CD4-positive, alpha-beta memory T cell (primary cell): ENCODE measurements at regions not wholly inside any gene's neighbourhood (a gene's known extent, or its start where the extent isn't known, plus 50 kb on each side); places are given as distances from the start of the nearest gene placed in this dataset.

ENCODE experiments used
- CTCF ChIA-PET: fragments of 350-600 bp; sonication (Branson Sonifier 250); formaldehyde crosslinking; loops from one replicate; lab custom pipeline; 2021; ENCODE audit warnings: inconsistent platforms; ENCODE audit not compliant: partially characterized antibody; lab: Charles Lee
- POLR2A ChIA-PET: fragments of 350-600 bp; sonication (Branson Sonifier 250); formaldehyde crosslinking; loops from one replicate; lab custom pipeline; 2021; ENCODE audit not compliant: partially characterized antibody; lab: Charles Lee
- DNase-seq, 5 donors: peaks; one replicate each; pipeline versions ENCODE4 v3.0.0 to v3.0.0-alpha.2; 2020 to 2022; ENCODE audit warnings: mixed read lengths in 1 of 5
- H3K27ac ChIP-seq: one replicate; pipeline ENCODE4 v1.7.0; 2013; ENCODE audit warnings: low read depth, low read length
- H3K27me3 ChIP-seq: 2 replicates; pipeline ENCODE4 v1.7.0; 2013; ENCODE audit warnings: mild to moderate bottlenecking, low read length, moderate library complexity; ENCODE audit not compliant: insufficient read depth
- H3K36me3 ChIP-seq: 2 replicates; pipeline ENCODE4 v1.7.0; 2013; ENCODE audit warnings: mild to moderate bottlenecking, low read length, moderate library complexity; ENCODE audit not compliant: insufficient read depth
- H3K4me1 ChIP-seq: 2 replicates; pipeline ENCODE4 v1.7.0; 2013; ENCODE audit warnings: mild to moderate bottlenecking, low read length, moderate library complexity; ENCODE audit not compliant: insufficient read depth
- H3K4me3 ChIP-seq, 2 donors: one replicate each; pipeline ENCODE4 v1.7.0; 2013; ENCODE audit warnings: low read length in 2 of 2, mild to moderate bottlenecking in 1 of 2
- H3K9me3 ChIP-seq, 2 donors: one replicate each; pipeline ENCODE4 v1.7.0; 2013; ENCODE audit warnings: low read length in 2 of 2, control low read depth in 1 of 2; ENCODE audit not compliant: control insufficient read depth in 1 of 2
- H3K27ac Mint-ChIP-seq, 7 donors: one replicate each; pipeline ENCODE4 v1.8.0; 2020 to 2021; ENCODE audit warnings: mixed read lengths in 7 of 7, mild to moderate bottlenecking in 6 of 7, inconsistent platforms in 3 of 7, moderate library complexity in 3 of 7
- H3K27me3 Mint-ChIP-seq, 2 donors: one replicate each; pipeline ENCODE4 v1.8.0; 2020 to 2021; ENCODE audit warnings: mixed read lengths in 2 of 2
- H3K36me3 Mint-ChIP-seq, 2 donors: one replicate each; pipeline ENCODE4 v1.8.0; 2020 to 2021; ENCODE audit warnings: mixed read lengths in 2 of 2, inconsistent platforms in 1 of 2, mild to moderate bottlenecking in 1 of 2
- H3K4me1 Mint-ChIP-seq, 4 donors: one replicate each; pipeline ENCODE4 v1.8.0; 2020 to 2021; ENCODE audit warnings: mixed read lengths in 4 of 4, mild to moderate bottlenecking in 1 of 4
- H3K4me3 Mint-ChIP-seq, 8 donors: one replicate each; pipeline ENCODE4 v1.8.0; 2020 to 2021; ENCODE audit warnings: mixed read lengths in 8 of 8, mild to moderate bottlenecking in 7 of 8, moderate library complexity in 6 of 8, inconsistent platforms in 3 of 8
- H3K9me3 Mint-ChIP-seq, 8 donors: one replicate each; pipeline ENCODE4 v1.8.0; 2020 to 2021; ENCODE audit warnings: mixed read lengths in 8 of 8, mild to moderate bottlenecking in 5 of 8, inconsistent platforms in 3 of 8, moderate library complexity in 1 of 8
- intact Hi-C: fragments of 100-400 bp; cut with micrococcal nuclease; formaldehyde crosslinking; loops from one replicate; pipeline ENCODE4 v1.15.1; 2023

DNA sequence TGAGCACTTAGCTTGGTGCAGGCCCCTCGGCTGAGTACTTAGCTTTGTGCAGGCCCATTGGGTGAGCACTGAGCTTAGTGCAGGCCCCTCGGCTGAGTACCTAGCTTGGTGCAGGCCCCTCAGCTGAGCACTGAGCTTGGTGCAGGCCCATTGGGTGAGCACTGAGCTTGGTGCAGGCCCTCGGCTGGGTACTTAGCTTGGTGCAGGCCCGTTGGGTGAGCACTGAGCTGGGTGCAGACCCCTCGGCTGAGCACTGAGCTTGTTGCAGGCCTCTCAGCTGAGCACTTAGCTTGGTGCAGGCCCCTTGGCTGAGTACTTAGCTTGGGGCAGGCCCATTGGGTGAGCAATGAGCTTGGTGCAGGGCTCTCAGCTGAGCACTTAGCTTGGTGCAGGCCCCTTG lies 387.1 kb downstream of the THBS2 start:
- Mint-ChIP-seq H3K27me3 (peaks cover 0 to 3% of the 10 kb centered on the region in 2 donors), H3K36me3 (no peaks in the 10 kb centered on the region), H3K4me3 (no peak overlapping the region), H3K4me1 (no peaks in the 10 kb centered on the region), H3K27ac (no peak overlapping the region), H3K9me3 (no peaks in the 10 kb centered on the region)
- intact Hi-C loops: no loop called here
- no peaks in the 10 kb centered on the region for H3K36me3 ChIP-seq
- no peaks in the 10 kb centered on the region for H3K4me1 ChIP-seq
- no peaks in the 10 kb centered on the region for H3K9me3 ChIP-seq
- no peaks in the 10 kb centered on the region for H3K27me3 ChIP-seq
- ChIA-PET POLR2A (no interaction called here), CTCF (no interaction called here)
- no peak overlapping the region for H3K4me3 ChIP-seq
- no peak for DNase-seq
- H3K27ac ChIP-seq: no peak overlapping the region

DNA sequence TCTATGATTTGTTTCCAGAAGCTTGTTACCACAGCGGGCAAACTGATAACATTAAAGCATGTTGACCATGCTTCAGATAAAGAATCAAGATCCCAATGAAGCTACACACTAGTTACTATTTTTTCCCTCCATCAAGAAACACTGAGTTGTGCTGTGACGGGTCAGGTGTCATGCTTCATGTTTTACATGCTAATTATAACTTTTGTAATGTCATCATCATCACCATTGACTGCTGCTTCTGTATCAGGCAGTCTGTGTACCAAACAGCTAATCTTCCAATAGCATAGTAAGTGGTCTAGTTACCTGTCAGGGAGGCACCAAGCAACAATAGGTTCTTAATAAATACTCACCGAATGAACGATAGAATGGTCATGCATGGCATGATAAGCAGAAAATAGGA lies 388.1 kb downstream of the THBS2 start:
- intact Hi-C loops: no loop called here
- H3K4me1 ChIP-seq: no peaks in the 10 kb centered on the region

DNA sequence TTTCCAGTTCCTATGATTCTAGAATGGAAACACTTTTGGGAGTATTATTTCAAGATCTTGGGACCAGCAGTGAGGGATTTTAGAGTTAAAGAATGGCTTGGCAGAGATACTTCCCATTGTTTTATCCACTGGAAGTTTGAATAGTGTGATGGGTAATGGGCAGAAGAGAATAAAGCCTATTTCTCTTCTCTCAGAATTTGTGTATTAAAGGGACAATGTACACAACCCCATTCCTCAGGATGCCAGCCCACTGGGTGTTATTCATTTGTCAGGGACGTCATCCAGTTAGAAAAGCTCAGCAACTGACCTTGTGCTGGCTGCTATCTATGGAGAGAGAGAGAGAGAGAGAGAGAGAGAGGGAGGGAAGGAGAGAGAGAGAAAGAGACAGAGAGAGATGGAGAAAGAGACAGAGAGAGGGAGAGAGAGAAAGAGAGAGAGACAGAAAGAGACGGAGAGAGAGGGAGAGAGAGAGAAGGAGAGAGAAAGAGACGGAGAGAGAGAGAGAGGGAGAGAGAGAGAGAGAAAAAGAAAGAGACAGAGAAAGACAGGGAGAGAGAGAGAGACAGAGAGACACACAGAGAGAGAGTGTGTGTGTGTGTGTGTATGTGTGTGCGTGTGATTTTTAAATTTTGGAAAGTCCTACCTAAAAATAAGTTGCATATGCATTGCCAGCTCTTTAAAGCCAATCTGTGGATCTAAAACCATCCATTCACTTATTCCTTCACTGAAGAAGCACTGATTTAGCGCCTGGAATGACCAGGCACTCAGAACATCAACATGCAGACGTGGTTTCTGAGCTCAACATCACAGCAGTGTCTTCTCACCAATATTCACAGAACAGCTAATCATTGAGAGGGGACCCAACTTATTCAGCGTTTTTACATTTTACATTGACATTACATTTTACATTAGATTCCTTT lies 388.8 kb downstream of the THBS2 start:
- no peak overlapping the region for H3K27ac Mint-ChIP-seq
- POLR2A ChIA-PET: no interaction called here
- H3K4me3 ChIP-seq: no peak overlapping the region
- H3K27me3 Mint-ChIP-seq: peaks cover 0 to 2% of the 10 kb centered on the region in 2 donors
- H3K27me3 ChIP-seq: no peaks in the 10 kb centered on the region
- H3K4me1 Mint-ChIP-seq: no peaks in the 10 kb centered on the region
- CTCF ChIA-PET: no interaction called here
- intact Hi-C loops: no loop called here
- DNase-seq: no peak
- H3K36me3 ChIP-seq: no peaks in the 10 kb centered on the region
- no peak overlapping the region for H3K27ac ChIP-seq
- no peaks in the 10 kb centered on the region for H3K9me3 ChIP-seq
- no peaks in the 10 kb centered on the region for H3K9me3 Mint-ChIP-seq
- H3K36me3 Mint-ChIP-seq: no peaks in the 10 kb centered on the region
- H3K4me1 ChIP-seq: no peaks in the 10 kb centered on the region
- no peak overlapping the region for H3K4me3 Mint-ChIP-seq

More for the DNA sequence above, 388.1 kb downstream of the THBS2 start:
- Histone ChIP-seq H3K4me3 (no peak overlapping the region), H3K9me3 (no peaks in the 10 kb centered on the region), H3K27me3 (no peaks in the 10 kb centered on the region), H3K36me3 (no peaks in the 10 kb centered on the region), H3K27ac (no peak overlapping the region)
- Mint-ChIP-seq H3K27me3 (peaks cover 0 to 1% of the 10 kb centered on the region in 2 donors), H3K27ac (no peak overlapping the region), H3K36me3 (no peaks in the 10 kb centered on the region), H3K4me1 (no peaks in the 10 kb centered on the region), H3K4me3 (no peak overlapping the region), H3K9me3 (no peaks in the 10 kb centered on the region)
- ChIA-PET POLR2A (no interaction called here), CTCF (no interaction called here)
- DNase-seq: no peak

DNA sequence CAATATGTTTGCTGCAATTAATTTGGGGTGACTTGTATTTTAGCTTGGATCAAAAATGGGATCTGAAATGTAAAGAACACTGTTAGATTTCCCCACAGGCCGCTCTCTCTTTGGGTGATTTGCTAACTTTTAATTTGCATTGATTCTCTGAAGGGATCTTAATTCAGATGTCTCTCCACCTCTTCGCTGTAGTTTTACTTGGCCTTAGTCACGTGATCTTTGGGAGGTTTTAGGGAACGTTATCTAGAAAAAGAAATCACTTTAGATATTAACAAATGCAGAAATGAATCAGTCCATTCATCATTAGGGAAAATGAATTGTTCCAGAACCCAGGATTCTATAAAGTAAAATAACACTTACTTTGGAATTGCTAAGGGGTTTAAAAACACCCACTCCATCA lies 390.2 kb downstream of the THBS2 start:
- Histone ChIP-seq H3K36me3 (no peaks in the 10 kb centered on the region), H3K27me3 (no peaks in the 10 kb centered on the region), H3K4me3 (no peak overlapping the region), H3K27ac (no peak overlapping the region), H3K4me1 (no peaks in the 10 kb centered on the region), H3K9me3 (no peaks in the 10 kb centered on the region)
- Mint-ChIP-seq H3K36me3 (no peaks in the 10 kb centered on the region), H3K9me3 (no peaks in the 10 kb centered on the region), H3K4me1 (no peaks in the 10 kb centered on the region), H3K27me3 (peaks cover 0 to 2% of the 10 kb centered on the region in 2 donors), H3K4me3 (no peak overlapping the region), H3K27ac (no peak overlapping the region)
- intact Hi-C loops: no loop called here
- ChIA-PET CTCF (no interaction called here), POLR2A (no interaction called here)
- DNase-seq: no peak

DNA sequence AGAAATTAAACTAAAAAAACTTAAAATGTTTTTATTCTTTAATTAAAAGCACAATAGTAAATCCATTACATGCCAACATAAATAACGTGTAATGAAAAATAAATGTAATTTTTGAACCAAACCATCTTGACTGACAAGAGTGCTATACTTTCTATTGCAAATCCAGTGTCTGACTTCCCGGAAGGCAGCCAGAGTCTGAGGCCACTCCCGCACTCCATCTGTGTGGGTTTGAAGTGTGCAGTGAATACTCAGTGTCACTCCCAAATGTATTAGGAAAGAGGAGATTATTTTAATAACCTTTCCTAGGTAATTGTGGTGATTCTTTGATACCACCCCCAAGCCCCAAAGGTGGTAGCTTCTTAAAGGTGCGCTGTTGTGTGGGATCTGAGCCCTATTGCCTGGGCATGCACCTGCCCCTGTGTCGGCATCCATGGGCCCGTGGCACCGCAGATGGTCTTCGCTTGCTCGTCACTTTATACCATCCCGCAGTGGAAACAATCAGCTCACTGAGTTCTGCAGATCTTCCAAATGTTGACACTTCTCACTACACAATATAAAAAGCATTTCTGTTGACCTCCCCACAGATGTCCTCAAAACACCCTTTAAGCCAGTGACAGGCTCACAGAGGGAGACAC lies 391.2 kb downstream of the THBS2 start:
- Histone ChIP-seq H3K9me3 (no peaks in the 10 kb centered on the region), H3K4me3 (no peak overlapping the region), H3K36me3 (no peaks in the 10 kb centered on the region), H3K27ac (no peak overlapping the region), H3K4me1 (no peaks in the 10 kb centered on the region), H3K27me3 (no peaks in the 10 kb centered on the region)
- Mint-ChIP-seq H3K27me3 (peaks cover 0 to 2% of the 10 kb centered on the region in 2 donors), H3K4me3 (no peak overlapping the region), H3K9me3 (no peaks in the 10 kb centered on the region), H3K27ac (no peak overlapping the region), H3K36me3 (no peaks in the 10 kb centered on the region), H3K4me1 (no peaks in the 10 kb centered on the region)
- CTCF ChIA-PET: no interaction called here
- DNase-seq: no peak
- intact Hi-C loops: no loop called here
- POLR2A ChIA-PET: no interaction called here

DNA sequence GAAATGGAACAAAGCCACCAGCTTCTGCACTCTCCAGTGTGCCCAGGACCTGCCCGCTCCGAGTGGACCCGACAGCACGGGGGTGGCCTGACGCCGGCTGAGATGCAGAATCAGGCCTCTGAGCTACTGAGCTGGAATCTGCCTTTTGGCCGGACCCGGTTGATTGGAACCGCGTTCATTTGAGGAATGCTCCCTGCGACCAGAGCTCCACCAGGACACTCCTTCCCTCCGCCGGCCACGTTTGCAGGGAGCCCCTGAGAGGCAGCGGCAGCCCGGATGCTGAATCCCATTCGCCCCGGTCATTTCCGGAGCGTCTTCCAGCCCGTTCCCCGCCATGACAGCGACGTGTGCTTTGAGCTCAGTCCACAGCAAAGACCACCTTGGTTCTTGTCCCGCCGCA lies 392.7 kb downstream of the THBS2 start:
- H3K27me3 Mint-ChIP-seq: peaks cover 0 to 2% of the 10 kb centered on the region in 2 donors
- POLR2A ChIA-PET: no interaction called here

DNA sequence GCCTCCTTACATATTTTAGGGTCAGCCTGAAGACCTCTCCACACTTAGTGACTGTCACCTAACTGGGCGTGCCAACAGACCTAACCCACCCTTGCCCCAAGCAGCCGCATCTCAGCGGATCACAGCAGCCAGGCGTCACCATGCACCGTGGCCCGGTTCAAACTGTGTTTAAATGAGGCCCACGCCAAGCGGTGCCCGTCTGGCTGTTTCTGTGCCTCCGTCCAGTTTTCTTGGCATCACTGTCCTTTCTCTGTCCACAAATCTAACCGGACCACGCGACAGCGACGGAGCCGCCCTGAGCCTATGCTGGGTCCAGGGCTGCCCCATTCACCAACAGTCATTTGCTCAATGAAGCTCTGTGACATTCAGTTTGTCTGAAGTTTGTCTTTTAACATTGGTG lies 393.3 kb downstream of the THBS2 start:
- CTCF ChIA-PET: no interaction called here
- POLR2A ChIA-PET: no interaction called here

More for the DNA sequence above, 392.7 kb downstream of the THBS2 start:
- no peaks in the 10 kb centered on the region for H3K27me3 ChIP-seq
- Mint-ChIP-seq H3K27ac (no peak overlapping the region), H3K4me1 (no peaks in the 10 kb centered on the region), H3K4me3 (no peak overlapping the region), H3K36me3 (no peaks in the 10 kb centered on the region), H3K9me3 (no peaks in the 10 kb centered on the region)
- H3K36me3 ChIP-seq: no peaks in the 10 kb centered on the region
- H3K27ac ChIP-seq: no peak overlapping the region
- CTCF ChIA-PET: no interaction called here
- H3K9me3 ChIP-seq: no peaks in the 10 kb centered on the region
- DNase-seq: no peak
- H3K4me1 ChIP-seq: no peaks in the 10 kb centered on the region
- H3K4me3 ChIP-seq: no peak overlapping the region
- intact Hi-C loops: no loop called here

More for the DNA sequence above, 393.3 kb downstream of the THBS2 start:
- no peaks in the 10 kb centered on the region for H3K9me3 ChIP-seq
- no peaks in the 10 kb centered on the region for H3K36me3 Mint-ChIP-seq
- intact Hi-C loops: no loop called here
- H3K36me3 ChIP-seq: no peaks in the 10 kb centered on the region
- peaks cover 0 to 2% of the 10 kb centered on the region in 2 donors for H3K27me3 Mint-ChIP-seq
- H3K9me3 Mint-ChIP-seq: no peaks in the 10 kb centered on the region
- no peak overlapping the region for H3K27ac ChIP-seq
- no peak overlapping the region for H3K4me3 Mint-ChIP-seq
- no peaks in the 10 kb centered on the region for H3K27me3 ChIP-seq
- no peak overlapping the region for H3K4me3 ChIP-seq
- H3K27ac Mint-ChIP-seq: no peak overlapping the region
- H3K4me1 ChIP-seq: no peaks in the 10 kb centered on the region
- H3K4me1 Mint-ChIP-seq: no peaks in the 10 kb centered on the region
- DNase-seq: no peak
